PC-9 (cell line): ENCODE measurements at regions not wholly inside any gene's neighbourhood (a gene's known extent, or its start where the extent isn't known, plus 50 kb on each side); places are given as distances from the start of the nearest gene placed in this dataset.

Experiments used
- CTCF ChIP-seq: fragments of 200-600 bp; sonication (generic); conservative IDR thresholded peaks from 2 replicates; pipeline ENCODE4 v1.6.1; 2017; ENCODE audit warnings: mixed run types, antibody characterized with exemption, mild to moderate bottlenecking, moderate library complexity
- EZH2 ChIP-seq: fragments of 200-600 bp; sonication (generic); IDR thresholded peaks from 2 replicates; pipeline ENCODE4 v1.8.0; 2017; ENCODE audit warnings: antibody characterized with exemption, low read depth

- TF ChIP-seq CTCF (no peak), EZH2 (no peak)
These were observed 183.6 kb downstream of the UTRN start for GRCh38 chr6:144468709-144469108.
